ENCODE measurements at regions not wholly inside any gene's neighbourhood (a gene's known extent, or its start where the extent isn't known, plus 50 kb on each side); places are given as distances from the start of the nearest gene placed in this dataset.

DNA sequence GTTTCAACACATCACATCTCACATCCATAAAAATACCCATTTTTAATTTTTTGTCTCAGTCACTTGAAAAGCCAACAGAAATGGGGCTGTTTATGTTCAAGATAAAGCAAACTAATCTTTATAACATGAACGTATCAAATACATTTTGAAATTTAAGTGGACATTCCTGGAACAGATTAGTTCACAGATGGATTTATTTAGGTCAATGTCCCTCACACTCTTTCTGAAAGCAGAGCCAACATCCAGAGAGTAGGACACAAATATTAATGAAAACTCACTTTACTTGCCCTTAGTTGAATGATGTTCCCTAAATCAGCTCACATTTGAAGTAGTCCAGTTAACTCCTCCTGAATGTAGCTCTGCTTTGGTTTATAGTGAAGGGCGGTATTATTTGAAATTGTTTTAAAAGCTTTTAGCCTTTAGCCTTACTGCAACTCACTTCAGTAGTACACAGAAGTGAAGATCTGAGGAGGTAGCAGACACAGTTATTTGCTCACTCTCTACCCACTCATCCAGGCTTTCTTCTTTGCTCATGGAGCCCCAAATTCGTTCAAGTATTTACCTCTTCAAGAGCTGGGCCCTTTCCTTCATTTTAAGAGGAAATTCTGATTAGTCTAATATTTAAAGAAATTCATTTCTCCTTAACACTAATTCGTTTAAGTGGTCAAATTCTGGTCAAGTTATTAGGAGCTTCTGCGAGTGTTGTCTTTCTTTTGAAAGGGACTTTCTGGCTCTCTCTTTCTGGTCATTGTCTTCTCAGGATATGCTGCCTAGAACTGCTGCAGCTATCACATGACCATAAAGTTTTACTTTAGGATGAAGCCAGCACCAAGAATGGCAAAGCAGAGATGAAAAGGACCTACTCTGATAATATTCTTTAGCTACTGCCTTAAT, 180.6 kb upstream of the AGR3 start (continued):
- TF ChIP-seq YY1 (IDR thresholded peaks at IDR 0.05; ENCODE audit: extremely low read depth, insufficient replicate concordance, low read depth, low read length) (no peak), ZFX (IDR thresholded peaks at IDR 0.05) (no peak), EZH2 (IDR thresholded peaks at IDR 0.05) (no peak), SIN3A (IDR thresholded peaks at IDR 0.05; ENCODE audit: low read depth) (no peak), FOSL1 (IDR thresholded peaks at IDR 0.05; ENCODE audit: low read depth) (no peak)
- TF ChIP-seq, protein P1, sequence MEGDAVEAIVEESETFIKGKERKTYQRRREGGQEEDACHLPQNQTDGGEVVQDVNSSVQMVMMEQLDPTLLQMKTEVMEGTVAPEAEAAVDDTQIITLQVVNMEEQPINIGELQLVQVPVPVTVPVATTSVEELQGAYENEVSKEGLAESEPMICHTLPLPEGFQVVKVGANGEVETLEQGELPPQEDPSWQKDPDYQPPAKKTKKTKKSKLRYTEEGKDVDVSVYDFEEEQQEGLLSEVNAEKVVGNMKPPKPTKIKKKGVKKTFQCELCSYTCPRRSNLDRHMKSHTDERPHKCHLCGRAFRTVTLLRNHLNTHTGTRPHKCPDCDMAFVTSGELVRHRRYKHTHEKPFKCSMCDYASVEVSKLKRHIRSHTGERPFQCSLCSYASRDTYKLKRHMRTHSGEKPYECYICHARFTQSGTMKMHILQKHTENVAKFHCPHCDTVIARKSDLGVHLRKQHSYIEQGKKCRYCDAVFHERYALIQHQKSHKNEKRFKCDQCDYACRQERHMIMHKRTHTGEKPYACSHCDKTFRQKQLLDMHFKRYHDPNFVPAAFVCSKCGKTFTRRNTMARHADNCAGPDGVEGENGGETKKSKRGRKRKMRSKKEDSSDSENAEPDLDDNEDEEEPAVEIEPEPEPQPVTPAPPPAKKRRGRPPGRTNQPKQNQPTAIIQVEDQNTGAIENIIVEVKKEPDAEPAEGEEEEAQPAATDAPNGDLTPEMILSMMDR (IDR thresholded peaks at IDR 0.05 in 2 of 3, conservative IDR thresholded peaks at IDR 0.05 in 1 of 3; ENCODE audit: borderline replicate concordance in 1 of 3, insufficient read depth in 1 of 3, low read depth in 2 of 3, low read length in 2 of 3) = no peak

DNA sequence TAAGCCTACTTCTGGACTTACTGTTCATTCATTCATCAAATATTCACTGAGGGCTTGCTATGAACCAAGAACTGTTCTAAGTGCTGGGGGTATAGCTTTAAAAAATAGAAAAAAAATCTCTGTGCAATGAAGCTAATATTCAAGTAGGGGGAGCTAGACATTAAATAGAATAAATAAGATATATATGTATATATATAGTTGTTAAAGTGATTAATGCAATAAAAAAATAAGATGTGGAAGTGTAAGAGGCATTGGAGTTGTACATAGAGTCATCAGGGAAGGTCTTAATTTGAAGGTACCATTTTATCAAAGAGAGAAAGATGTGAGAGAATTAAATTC, 181.2 kb upstream of the AGR3 start:
- ATAC-seq (peak; percentile 66), DNase-seq (ENCODE audit: low read depth, low spot score) (no peak)
- no peak overlapping the region for H3K4me3 ChIP-seq (replicated peaks in 1 of 2; ENCODE audit: low read depth in 1 of 2, low read length in 2 of 2)
- no peak overlapping the region for H3K27ac ChIP-seq (ENCODE audit: low read depth, low read length)
- ChIA-PET RAD21 (ENCODE audit: low non-redundant PET in 1 of 2, low total read pairs in 2 of 2, uncharacterized antibody in 2 of 2, unreplicated experiment in 2 of 2) (no interaction called here), CTCF (interaction anchor here (0.6 to 1.7 kb wide), 15 partner anchors 8 to 578 kb away, joined by 3 to 15 read pairs (median 4); no protein-coding TSS in a partner anchor), POLR2A (interaction anchor here (1.3 kb wide), 2 partner anchors 9 to 14 kb away, joined by 3 read pairs; no protein-coding TSS in a partner anchor)
- H4K20me1 ChIP-seq (ENCODE audit: insufficient read depth) = no peaks in the 10 kb centered on the region
- H3K9me3 ChIP-seq (ENCODE audit: control insufficient read depth in 1 of 2, insufficient read depth in 1 of 2, low read depth in 1 of 2, low read length in 2 of 2) = no peaks in the 10 kb centered on the region
- H3K9me2 ChIP-seq (ENCODE audit: insufficient read depth) = no peaks in the 10 kb centered on the region
- H3K27me3 ChIP-seq (ENCODE audit: insufficient read depth, low read length) = no peaks in the 10 kb centered on the region
- H2AFZ ChIP-seq (ENCODE audit: low read depth, low read length, poor library complexity, severe bottlenecking) = no peak overlapping the region
- H3K36me3 ChIP-seq (ENCODE audit: control insufficient read depth in 1 of 2, insufficient read depth in 2 of 2, low read length in 2 of 2) = no peaks in the 10 kb centered on the region
- TF ChIP-seq, protein P2, sequence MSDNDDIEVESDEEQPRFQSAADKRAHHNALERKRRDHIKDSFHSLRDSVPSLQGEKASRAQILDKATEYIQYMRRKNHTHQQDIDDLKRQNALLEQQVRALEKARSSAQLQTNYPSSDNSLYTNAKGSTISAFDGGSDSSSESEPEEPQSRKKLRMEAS (IDR thresholded peaks at IDR 0.05) = no peak
- TF ChIP-seq RAD21 (IDR thresholded peaks at IDR 0.05; ENCODE audit: low read depth) = peak; percentile 34; the same call in 1 of the 2 replicates
- TF ChIP-seq, protein P1 (IDR thresholded peaks at IDR 0.05 in 2 of 3, conservative IDR thresholded peaks at IDR 0.05 in 1 of 3; ENCODE audit: borderline replicate concordance in 1 of 3, insufficient read depth in 1 of 3, low read depth in 2 of 3, low read length in 2 of 3) = peak in 1 of 3 experiments; percentile 16; a peak in 2 of 6 replicates
- H3K4me1 ChIP-seq (ENCODE audit: control insufficient read depth in 1 of 2, insufficient read depth in 2 of 2, low read length in 2 of 2) = no peaks in the 10 kb centered on the region
- no peak overlapping the region for H3K4me2 ChIP-seq (ENCODE audit: low read length)
- intact Hi-C loops (cut with micrococcal nuclease) = no loop called here
- H3K79me2 ChIP-seq (ENCODE audit: insufficient read depth, low read length) = no peaks in the 10 kb centered on the region
- BruUV-seq (replicated peaks) = no TSS peak
- H3K9ac ChIP-seq (ENCODE audit: low read length) = no peak overlapping the region

Data from HCT116 (cell line).